ENCODE measurements at regions not wholly inside any gene's neighbourhood (a gene's known extent, or its start where the extent isn't known, plus 50 kb on each side); places are given as distances from the start of the nearest gene placed in this dataset.

GRCh38 chr5:62773460-62773859 lies 194.8 kb downstream of the LRRC70 start:
- no peaks in the 10 kb centered on the region for H3K4me1 ChIP-seq (ENCODE audit: insufficient read depth, low read length, poor library complexity, severe bottlenecking)
- no peak overlapping the region for H2AFZ ChIP-seq (ENCODE audit: low read length)
- no peaks in the 10 kb centered on the region for H3K9me2 ChIP-seq (ENCODE audit: insufficient read depth, low read length)
- DNase-seq (ENCODE audit: low spot score): no peak
- H3K4me3 ChIP-seq (ENCODE audit: low read depth, low read length, poor library complexity, severe bottlenecking): no peak overlapping the region
- CTCF ChIA-PET (ENCODE audit: unreplicated experiment): no interaction called here
- H3K79me2 ChIP-seq (ENCODE audit: insufficient read depth, low read depth, low read length): no peaks in the 10 kb centered on the region
- no peaks in the 10 kb centered on the region for H3K9me3 ChIP-seq (ENCODE audit: low read length)
- no TSS peak for BruUV-seq (replicated peaks)
- POLR2A ChIA-PET: no interaction called here
- no peaks in the 10 kb centered on the region for H4K20me1 ChIP-seq (ENCODE audit: insufficient read depth, low read length)
- H3K4me2 ChIP-seq (ENCODE audit: low read length): no peak overlapping the region
- intact Hi-C loops (cut with micrococcal nuclease; ENCODE audit: unreplicated experiment): no loop called here
- no peak overlapping the region for H3K27ac ChIP-seq (ENCODE audit: low read depth, low read length, poor library complexity, severe bottlenecking)
- no peaks in the 10 kb centered on the region for H3K36me3 ChIP-seq (ENCODE audit: insufficient read depth, low read length)
- no peak for TF ChIP-seq CTCF (conservative IDR thresholded peaks at IDR 0.05; ENCODE audit: low read length)
- no peak for TF ChIP-seq EZH2phosphoT487 (IDR thresholded peaks at IDR 0.05; ENCODE audit: borderline replicate concordance, low read depth, low read length)

GRCh38 chr5:62771341-62771740 lies 192.7 kb downstream of the LRRC70 start:
- H3K4me3 ChIP-seq (ENCODE audit: low read depth, low read length, poor library complexity, severe bottlenecking): no peak overlapping the region
- no peak for TF ChIP-seq EZH2phosphoT487 (IDR thresholded peaks at IDR 0.05; ENCODE audit: borderline replicate concordance, low read depth, low read length)
- TF ChIP-seq CTCF (conservative IDR thresholded peaks at IDR 0.05; ENCODE audit: low read length): no peak
- no peaks in the 10 kb centered on the region for H4K20me1 ChIP-seq (ENCODE audit: insufficient read depth, low read length)
- no peaks in the 10 kb centered on the region for H3K36me3 ChIP-seq (ENCODE audit: insufficient read depth, low read length)
- no peaks in the 10 kb centered on the region for H3K9me3 ChIP-seq (ENCODE audit: low read length)
- BruUV-seq (replicated peaks): no TSS peak
- POLR2A ChIA-PET: no interaction called here
- H3K9me2 ChIP-seq (ENCODE audit: insufficient read depth, low read length): no peaks in the 10 kb centered on the region
- H3K4me1 ChIP-seq (ENCODE audit: insufficient read depth, low read length, poor library complexity, severe bottlenecking): no peaks in the 10 kb centered on the region
- no peak overlapping the region for H3K27ac ChIP-seq (ENCODE audit: low read depth, low read length, poor library complexity, severe bottlenecking)
- H2AFZ ChIP-seq (ENCODE audit: low read length): no peak overlapping the region
- no peak overlapping the region for H3K4me2 ChIP-seq (ENCODE audit: low read length)
- DNase-seq (ENCODE audit: low spot score): no peak
- no peaks in the 10 kb centered on the region for H3K79me2 ChIP-seq (ENCODE audit: insufficient read depth, low read depth, low read length)
- intact Hi-C loops (cut with micrococcal nuclease; ENCODE audit: unreplicated experiment): no loop called here
- CTCF ChIA-PET (ENCODE audit: unreplicated experiment): no interaction called here

- Histone ChIP-seq H3K36me3 (ENCODE audit: insufficient read depth, low read length) (no peaks in the 10 kb centered on the region), H3K4me1 (ENCODE audit: insufficient read depth, low read length, poor library complexity, severe bottlenecking) (no peaks in the 10 kb centered on the region), H3K4me3 (ENCODE audit: low read depth, low read length, poor library complexity, severe bottlenecking) (no peak overlapping the region), H3K9me2 (ENCODE audit: insufficient read depth, low read length) (no peaks in the 10 kb centered on the region), H3K79me2 (ENCODE audit: insufficient read depth, low read depth, low read length) (no peaks in the 10 kb centered on the region), H3K9me3 (ENCODE audit: low read length) (no peaks in the 10 kb centered on the region), H3K4me2 (ENCODE audit: low read length) (no peak overlapping the region), H3K27ac (ENCODE audit: low read depth, low read length, poor library complexity, severe bottlenecking) (no peak overlapping the region), H2AFZ (ENCODE audit: low read length) (no peak overlapping the region), H4K20me1 (ENCODE audit: insufficient read depth, low read length) (no peaks in the 10 kb centered on the region)
- ChIA-PET POLR2A (no interaction called here), CTCF (ENCODE audit: unreplicated experiment) (no interaction called here)
- DNase-seq (ENCODE audit: low spot score): no peak
- BruUV-seq (replicated peaks): no TSS peak
- intact Hi-C loops (cut with micrococcal nuclease; ENCODE audit: unreplicated experiment): no loop called here
- no peak for TF ChIP-seq EZH2phosphoT487 (IDR thresholded peaks at IDR 0.05; ENCODE audit: borderline replicate concordance, low read depth, low read length)
- TF ChIP-seq CTCF (conservative IDR thresholded peaks at IDR 0.05; ENCODE audit: low read length): no peak
These were observed 189.0 kb downstream of the LRRC70 start for GRCh38 chr5:62767650-62768049.
